ENCODE measurements at regions not wholly inside any gene's neighbourhood (a gene's known extent, or its start where the extent isn't known, plus 50 kb on each side); places are given as distances from the start of the nearest gene placed in this dataset.

DNA sequence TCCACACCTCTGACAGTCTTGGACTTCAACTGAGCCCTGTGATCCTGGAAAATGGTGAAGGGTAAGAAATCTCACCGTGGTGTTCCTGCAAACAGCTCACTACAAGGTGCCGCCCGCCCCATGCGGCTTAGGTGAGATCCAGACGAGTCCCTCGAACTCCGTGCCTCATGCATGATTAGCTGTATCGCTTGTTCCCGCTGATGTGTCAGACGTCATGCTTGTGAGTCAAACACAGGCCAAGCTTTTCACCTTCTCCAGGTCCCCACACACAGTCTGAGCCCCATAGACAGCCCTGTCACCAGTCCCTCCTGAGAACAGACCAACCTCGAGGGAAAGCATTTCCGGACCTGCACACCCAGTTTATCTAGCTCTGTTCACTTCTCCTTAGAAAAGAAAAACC lies 740.5 kb downstream of the GALR1 start:
- H3F3A ChIP-seq (ENCODE audit: insufficient read depth) = no peaks in the 10 kb centered on the region
- no peak for TF ChIP-seq EZH2phosphoT487 (IDR thresholded peaks at IDR 0.05; ENCODE audit: insufficient read depth, low read depth)
- TF ChIP-seq EZH2 (IDR thresholded peaks at IDR 0.05; ENCODE audit: insufficient read depth, poor library complexity, severe bottlenecking) = no peak
- no peaks in the 10 kb centered on the region for H3K27me3 ChIP-seq (replicated peaks; ENCODE audit: insufficient read depth)
- no peaks in the 10 kb centered on the region for H3K9me3 ChIP-seq (ENCODE audit: low read depth)
- H3K27ac ChIP-seq = no peak overlapping the region
- no peaks in the 10 kb centered on the region for H3K4me1 ChIP-seq (ENCODE audit: insufficient read depth)
- H3K4me2 ChIP-seq (ENCODE audit: unreplicated experiment) = no peak overlapping the region
- no peaks in the 10 kb centered on the region for H3K9me2 ChIP-seq (ENCODE audit: insufficient read depth)
- no peak for DNase-seq
- no peak overlapping the region for H3K9ac ChIP-seq
- 39 to 47% methylated on average over 12 of the region's 12 CpGs for WGBS, 2 experiments (ENCODE audit: low coverage in 1 of 2, low lambda C conversion rate in 2 of 2, missing lambda C conversion rate in 2 of 2)
- no peaks in the 10 kb centered on the region for H3K36me3 ChIP-seq (ENCODE audit: low read depth)
- H2AFZ ChIP-seq = no peak overlapping the region
- in situ Hi-C loops (cut with MboI) = no loop called here
- no peaks in the 10 kb centered on the region for H4K20me1 ChIP-seq (ENCODE audit: insufficient read depth)
- H3K4me3 ChIP-seq = no peak overlapping the region
- no peaks in the 10 kb centered on the region for H3K79me2 ChIP-seq (ENCODE audit: insufficient read depth)

DNA sequence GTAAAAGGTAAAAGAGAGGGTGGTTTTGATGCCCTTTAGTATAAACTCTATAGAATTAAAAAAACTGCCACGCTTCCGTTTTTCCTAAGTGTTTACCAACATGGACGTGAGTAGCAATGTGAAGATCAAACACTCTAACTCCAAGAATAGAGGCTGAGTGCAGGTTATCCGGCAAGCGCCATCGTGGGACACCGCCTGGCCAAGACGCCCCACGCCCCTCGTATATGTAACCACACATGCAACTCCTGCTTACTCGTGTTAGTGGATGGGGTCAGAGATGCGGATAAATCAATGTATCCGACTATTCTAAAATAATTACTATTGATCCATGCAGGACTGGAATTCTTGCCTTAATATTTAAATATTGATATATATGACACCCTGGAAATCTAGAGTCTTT lies 741.3 kb downstream of the GALR1 start:
- Histone ChIP-seq H3K4me2 (ENCODE audit: unreplicated experiment) (no peak overlapping the region), H3K4me3 (no peak overlapping the region), H4K20me1 (ENCODE audit: insufficient read depth) (no peaks in the 10 kb centered on the region), H3F3A (ENCODE audit: insufficient read depth) (no peaks in the 10 kb centered on the region), H3K9me3 (ENCODE audit: low read depth) (no peaks in the 10 kb centered on the region), H3K27ac (no peak overlapping the region), H2AFZ (no peak overlapping the region), H3K9ac (no peak overlapping the region), H3K9me2 (ENCODE audit: insufficient read depth) (no peaks in the 10 kb centered on the region), H3K79me2 (ENCODE audit: insufficient read depth) (no peaks in the 10 kb centered on the region), H3K4me1 (ENCODE audit: insufficient read depth) (no peaks in the 10 kb centered on the region), H3K27me3 (replicated peaks; ENCODE audit: insufficient read depth) (no peaks in the 10 kb centered on the region), H3K36me3 (ENCODE audit: low read depth) (no peaks in the 10 kb centered on the region)
- in situ Hi-C loops (cut with MboI) = no loop called here
- no peak for DNase-seq
- TF ChIP-seq EZH2phosphoT487 (IDR thresholded peaks at IDR 0.05; ENCODE audit: insufficient read depth, low read depth) = no peak
- no peak for TF ChIP-seq EZH2 (IDR thresholded peaks at IDR 0.05; ENCODE audit: insufficient read depth, poor library complexity, severe bottlenecking)
- 49 to 52% methylated on average over 13 of the region's 13 CpGs for WGBS, 2 experiments (ENCODE audit: low coverage in 1 of 2, low lambda C conversion rate in 2 of 2, missing lambda C conversion rate in 2 of 2)

DNA sequence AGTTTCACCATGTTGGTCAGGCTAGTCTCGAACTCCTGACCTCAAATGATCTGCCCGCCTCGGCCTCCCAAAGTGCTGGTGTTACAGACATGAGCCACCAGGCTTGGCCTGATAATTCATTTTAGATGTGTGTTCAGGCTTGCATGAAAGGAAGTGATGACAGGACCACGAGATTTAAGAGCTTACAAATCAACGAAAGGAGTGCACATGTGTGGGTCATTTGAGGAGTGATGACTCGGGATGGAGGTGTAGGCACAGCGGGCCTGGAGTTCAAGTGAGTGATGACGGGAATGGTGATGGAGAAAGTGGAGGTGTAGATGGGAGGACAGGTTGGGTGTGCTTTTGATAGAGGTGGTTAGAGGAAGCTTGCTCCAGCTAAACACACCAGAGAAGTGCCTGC lies 742.4 kb downstream of the GALR1 start:
- no peak overlapping the region for H3K4me3 ChIP-seq
- no peak overlapping the region for H3K4me2 ChIP-seq (ENCODE audit: unreplicated experiment)
- H2AFZ ChIP-seq = no peak overlapping the region
- H3F3A ChIP-seq (ENCODE audit: insufficient read depth) = no peaks in the 10 kb centered on the region
- no peaks in the 10 kb centered on the region for H3K4me1 ChIP-seq (ENCODE audit: insufficient read depth)
- no peak overlapping the region for H3K9ac ChIP-seq
- no peaks in the 10 kb centered on the region for H4K20me1 ChIP-seq (ENCODE audit: insufficient read depth)
- in situ Hi-C loops (cut with MboI) = no loop called here
- H3K9me2 ChIP-seq (ENCODE audit: insufficient read depth) = no peaks in the 10 kb centered on the region
- WGBS, 2 experiments (ENCODE audit: low coverage in 1 of 2, low lambda C conversion rate in 2 of 2, missing lambda C conversion rate in 2 of 2) = 13 to 15% methylated on average over 8 of the region's 8 CpGs
- no peaks in the 10 kb centered on the region for H3K27me3 ChIP-seq (replicated peaks; ENCODE audit: insufficient read depth)
- no peak for TF ChIP-seq EZH2 (IDR thresholded peaks at IDR 0.05; ENCODE audit: insufficient read depth, poor library complexity, severe bottlenecking)
- no peak for TF ChIP-seq EZH2phosphoT487 (IDR thresholded peaks at IDR 0.05; ENCODE audit: insufficient read depth, low read depth)
- H3K9me3 ChIP-seq (ENCODE audit: low read depth) = no peaks in the 10 kb centered on the region
- DNase-seq = no peak
- H3K79me2 ChIP-seq (ENCODE audit: insufficient read depth) = no peaks in the 10 kb centered on the region
- no peak overlapping the region for H3K27ac ChIP-seq
- no peaks in the 10 kb centered on the region for H3K36me3 ChIP-seq (ENCODE audit: low read depth)

DNA sequence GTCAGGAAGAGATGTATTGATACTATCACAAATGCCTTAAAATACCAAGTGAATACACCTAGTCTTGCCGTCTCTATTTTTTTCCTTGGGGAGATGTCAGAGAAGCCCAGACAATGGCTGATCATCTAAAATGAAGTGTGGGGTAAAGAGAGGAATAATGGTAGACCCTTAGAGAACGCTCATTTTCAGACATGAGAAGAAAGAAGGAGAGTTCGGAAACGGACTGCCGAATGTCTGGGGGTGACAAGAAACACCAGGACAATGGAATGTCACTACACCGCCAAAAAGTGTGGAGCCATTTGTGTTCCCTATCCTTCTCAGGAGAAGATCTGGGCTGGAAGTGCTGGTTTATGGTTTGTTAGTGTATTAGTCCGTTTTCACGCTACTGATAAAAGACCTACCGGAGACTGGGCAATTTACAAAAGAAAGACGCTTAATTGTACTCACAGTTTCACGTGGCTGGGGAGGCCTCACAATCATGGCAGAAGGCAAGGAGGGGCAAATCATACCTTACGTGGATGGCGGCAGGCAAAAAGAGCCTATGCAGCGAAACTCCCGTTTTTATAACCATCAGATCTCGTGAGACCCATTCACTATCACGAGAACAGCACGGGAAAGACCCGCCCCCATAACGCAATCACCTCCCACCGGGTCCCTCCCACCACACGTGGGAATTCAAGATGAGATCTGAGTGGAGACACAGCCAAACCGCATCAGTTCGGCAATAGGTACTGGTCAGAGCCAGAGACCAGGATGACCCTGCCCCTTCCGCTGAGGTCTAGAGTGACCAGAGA lies 743.7 kb downstream of the GALR1 start:
- H3K4me2 ChIP-seq (ENCODE audit: unreplicated experiment) = no peak overlapping the region
- H3K79me2 ChIP-seq (ENCODE audit: insufficient read depth) = no peaks in the 10 kb centered on the region
- in situ Hi-C loops (cut with MboI) = no loop called here
- H2AFZ ChIP-seq = no peak overlapping the region
- H3K4me3 ChIP-seq = no peak overlapping the region
- H3K36me3 ChIP-seq (ENCODE audit: low read depth) = no peaks in the 10 kb centered on the region
- WGBS, 2 experiments (ENCODE audit: low coverage in 1 of 2, low lambda C conversion rate in 2 of 2, missing lambda C conversion rate in 2 of 2) = 59 to 67% methylated on average over 25 of the region's 25 CpGs
- no peaks in the 10 kb centered on the region for H3K9me2 ChIP-seq (ENCODE audit: insufficient read depth)
- H3K27ac ChIP-seq = no peak overlapping the region
- DNase-seq = no peak
- no peaks in the 10 kb centered on the region for H3K27me3 ChIP-seq (replicated peaks; ENCODE audit: insufficient read depth)
- no peaks in the 10 kb centered on the region for H3K9me3 ChIP-seq (ENCODE audit: low read depth)
- H3K4me1 ChIP-seq (ENCODE audit: insufficient read depth) = no peaks in the 10 kb centered on the region
- H3K9ac ChIP-seq = no peak overlapping the region
- no peak for TF ChIP-seq EZH2phosphoT487 (IDR thresholded peaks at IDR 0.05; ENCODE audit: insufficient read depth, low read depth)
- no peak for TF ChIP-seq EZH2 (IDR thresholded peaks at IDR 0.05; ENCODE audit: insufficient read depth, poor library complexity, severe bottlenecking)
- no peaks in the 10 kb centered on the region for H4K20me1 ChIP-seq (ENCODE audit: insufficient read depth)
- no peaks in the 10 kb centered on the region for H3F3A ChIP-seq (ENCODE audit: insufficient read depth)
